Spleen (tissue), 7 donors: ENCODE measurements at regions not wholly inside any gene's neighbourhood (a gene's known extent, or its start where the extent isn't known, plus 50 kb on each side); places are given as distances from the start of the nearest gene placed in this dataset.

Experiments
- POLR2AphosphoS5 ChIP-seq, 3 donors: sonication (generic); formaldehyde crosslinking; IDR thresholded peaks; one replicate each; pipeline ENCODE4 v1.5.1; 2017; ENCODE audit warnings: antibody characterized with exemption in 3 of 3
- TF ChIP-seq, protein P1 (sequence below), 11 experiments: fragments of 200-600 bp in 7 of 11; fragments of 450-650 bp in 4 of 11; sonication (generic) in 4 of 11; IDR thresholded peaks in 8 of 11; conservative IDR thresholded peaks in 3 of 11; 1 replicate in 7 of 11; 2 replicates in 4 of 11; pipeline versions ENCODE4 v1.4.0 to v1.8.0; 2016 to 2021; ENCODE audit warnings: antibody characterized with exemption in 11 of 11, inconsistent platforms in 4 of 11, mild to moderate bottlenecking in 1 of 11
- donor health status: DM: no; HTN: no; CAD: no; lungs with moderate emphysema.
- donor health status: DM: no; HTN: no; CAD: no.
- donor health status: DM: no; HTN: no; CAD: no.

DNA sequence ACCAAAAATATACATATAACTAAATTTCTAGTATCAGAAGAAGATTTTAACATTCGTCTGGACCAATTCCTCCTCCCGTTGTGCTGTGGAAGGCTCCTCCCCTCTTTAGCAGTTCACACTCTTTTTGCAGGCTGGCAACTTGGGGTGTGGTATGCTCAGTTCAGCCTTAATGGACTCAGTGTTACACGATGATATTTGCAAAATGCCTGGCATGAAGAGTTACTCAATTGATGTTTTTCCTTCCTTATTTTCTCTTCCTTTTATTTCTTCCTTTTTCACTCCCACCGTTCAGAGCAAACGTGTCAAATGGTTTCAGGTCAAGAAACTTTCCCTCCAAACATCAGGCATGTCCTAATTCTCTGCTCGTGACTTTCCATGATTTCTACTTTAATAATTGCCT is 248.3 kb downstream of the PHF14 start:
- TF ChIP-seq, protein P1, sequence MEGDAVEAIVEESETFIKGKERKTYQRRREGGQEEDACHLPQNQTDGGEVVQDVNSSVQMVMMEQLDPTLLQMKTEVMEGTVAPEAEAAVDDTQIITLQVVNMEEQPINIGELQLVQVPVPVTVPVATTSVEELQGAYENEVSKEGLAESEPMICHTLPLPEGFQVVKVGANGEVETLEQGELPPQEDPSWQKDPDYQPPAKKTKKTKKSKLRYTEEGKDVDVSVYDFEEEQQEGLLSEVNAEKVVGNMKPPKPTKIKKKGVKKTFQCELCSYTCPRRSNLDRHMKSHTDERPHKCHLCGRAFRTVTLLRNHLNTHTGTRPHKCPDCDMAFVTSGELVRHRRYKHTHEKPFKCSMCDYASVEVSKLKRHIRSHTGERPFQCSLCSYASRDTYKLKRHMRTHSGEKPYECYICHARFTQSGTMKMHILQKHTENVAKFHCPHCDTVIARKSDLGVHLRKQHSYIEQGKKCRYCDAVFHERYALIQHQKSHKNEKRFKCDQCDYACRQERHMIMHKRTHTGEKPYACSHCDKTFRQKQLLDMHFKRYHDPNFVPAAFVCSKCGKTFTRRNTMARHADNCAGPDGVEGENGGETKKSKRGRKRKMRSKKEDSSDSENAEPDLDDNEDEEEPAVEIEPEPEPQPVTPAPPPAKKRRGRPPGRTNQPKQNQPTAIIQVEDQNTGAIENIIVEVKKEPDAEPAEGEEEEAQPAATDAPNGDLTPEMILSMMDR (IDR thresholded peaks at IDR 0.05 in 8 of 11, conservative IDR thresholded peaks at IDR 0.05 in 3 of 11) = no peak
- TF ChIP-seq POLR2AphosphoS5 (IDR thresholded peaks at IDR 0.05) = no peak
